Stromal cell of bone marrow (primary cell): ENCODE measurements at regions not wholly inside any gene's neighbourhood (a gene's known extent, or its start where the extent isn't known, plus 50 kb on each side); places are given as distances from the start of the nearest gene placed in this dataset.
A peak's percentile ranks its signal among the peaks of the same experiment; 100 is the strongest.
"Not testable (repeated sequence)": the region's sequence is repeated elsewhere in the genome, so short reads cannot be mapped to it uniquely, and the experiment has no call there.

ENCODE experiments used
- DNase-seq: peaks from one replicate; pipeline ENCODE4 v3.0.0-alpha.2; 2012; ENCODE audit warnings: low read depth

- no peak for DNase-seq
Observed at GRCh38 chr1:218874801-218875400, 298.8 kb upstream of the LYPLAL1 start.

GRCh38 chr1:218878369-218878768, 295.3 kb upstream of the LYPLAL1 start:
- DNase-seq: peak; percentile 36

- no peak for DNase-seq
Observed at GRCh38 chr1:218880484-218881060, 293.1 kb upstream of the LYPLAL1 start.

- DNase-seq: no peak
Observed at GRCh38 chr1:218882454-218882853, 291.2 kb upstream of the LYPLAL1 start.

GRCh38 chr1:218886101-218886871, 287.4 kb upstream of the LYPLAL1 start:
- DNase-seq: no peak

GRCh38 chr1:218887141-218887925, 286.3 kb upstream of the LYPLAL1 start:
- DNase-seq: no peak

- no peak for DNase-seq
Observed at GRCh38 chr1:218890451-218890850, 283.2 kb upstream of the LYPLAL1 start.

GRCh38 chr1:218891577-218891976, 282.1 kb upstream of the LYPLAL1 start:
- no peak for DNase-seq

- no peak for DNase-seq
Observed at GRCh38 chr1:218895064-218895587, 278.6 kb upstream of the LYPLAL1 start.

GRCh38 chr1:218896202-218896601, 277.5 kb upstream of the LYPLAL1 start:
- DNase-seq: no peak

- DNase-seq: no peak
Observed at GRCh38 chr1:218898921-218899320, 274.8 kb upstream of the LYPLAL1 start.

GRCh38 chr1:218900615-218901014, 273.1 kb upstream of the LYPLAL1 start:
- DNase-seq: no peak

- DNase-seq: no peak
Observed at GRCh38 chr1:218904416-218904815, 269.3 kb upstream of the LYPLAL1 start.

- DNase-seq: no peak
Observed at GRCh38 chr1:218916720-218917119, 257.0 kb upstream of the LYPLAL1 start.

- no peak for DNase-seq
Observed at GRCh38 chr1:218917656-218918055, 256.0 kb upstream of the LYPLAL1 start.

- no peak for DNase-seq
Observed at GRCh38 chr1:218925777-218926176, 247.9 kb upstream of the LYPLAL1 start.

- no peak for DNase-seq
Observed at GRCh38 chr1:218926631-218927030, 247.0 kb upstream of the LYPLAL1 start.

- DNase-seq: no peak
Observed at GRCh38 chr1:218930000-218930399, 243.7 kb upstream of the LYPLAL1 start.

GRCh38 chr1:218930472-218931241, 243.0 kb upstream of the LYPLAL1 start:
- DNase-seq: peak; percentile 86

- DNase-seq: no peak
Observed at GRCh38 chr1:218931324-218931723, 242.4 kb upstream of the LYPLAL1 start.

GRCh38 chr1:218933513-218933912, 240.2 kb upstream of the LYPLAL1 start:
- no peak for DNase-seq

- not testable (repeated sequence) for DNase-seq
Observed at GRCh38 chr1:218935408-218935807, 238.3 kb upstream of the LYPLAL1 start.
